ENCODE measurements at regions not wholly inside any gene's neighbourhood (a gene's known extent, or its start where the extent isn't known, plus 50 kb on each side); places are given as distances from the start of the nearest gene placed in this dataset.
"Not testable (repeated sequence)": the region's sequence is repeated elsewhere in the genome, so short reads cannot be mapped to it uniquely, and the experiment has no call there.

DNA sequence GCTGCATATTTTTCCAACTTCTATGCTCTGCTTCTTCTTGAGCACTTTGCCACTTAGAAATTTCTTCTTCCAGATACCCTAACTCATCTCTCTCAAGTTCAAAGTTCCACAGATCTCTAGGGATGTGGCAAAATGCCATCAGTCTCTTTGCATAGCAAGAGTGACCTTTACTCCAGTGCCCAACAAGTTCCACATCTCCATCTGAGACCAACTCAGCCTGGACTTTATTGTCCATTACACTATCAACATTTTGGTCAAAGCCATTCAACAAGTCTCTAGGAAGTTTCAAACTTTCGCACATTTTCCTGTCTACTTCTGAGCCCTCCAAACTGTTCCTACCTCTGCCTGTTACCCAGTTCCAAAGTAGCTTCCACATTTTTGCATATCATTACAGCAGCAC, 946.2 kb upstream of the TMEFF2 start:
- TF ChIP-seq, protein P1, sequence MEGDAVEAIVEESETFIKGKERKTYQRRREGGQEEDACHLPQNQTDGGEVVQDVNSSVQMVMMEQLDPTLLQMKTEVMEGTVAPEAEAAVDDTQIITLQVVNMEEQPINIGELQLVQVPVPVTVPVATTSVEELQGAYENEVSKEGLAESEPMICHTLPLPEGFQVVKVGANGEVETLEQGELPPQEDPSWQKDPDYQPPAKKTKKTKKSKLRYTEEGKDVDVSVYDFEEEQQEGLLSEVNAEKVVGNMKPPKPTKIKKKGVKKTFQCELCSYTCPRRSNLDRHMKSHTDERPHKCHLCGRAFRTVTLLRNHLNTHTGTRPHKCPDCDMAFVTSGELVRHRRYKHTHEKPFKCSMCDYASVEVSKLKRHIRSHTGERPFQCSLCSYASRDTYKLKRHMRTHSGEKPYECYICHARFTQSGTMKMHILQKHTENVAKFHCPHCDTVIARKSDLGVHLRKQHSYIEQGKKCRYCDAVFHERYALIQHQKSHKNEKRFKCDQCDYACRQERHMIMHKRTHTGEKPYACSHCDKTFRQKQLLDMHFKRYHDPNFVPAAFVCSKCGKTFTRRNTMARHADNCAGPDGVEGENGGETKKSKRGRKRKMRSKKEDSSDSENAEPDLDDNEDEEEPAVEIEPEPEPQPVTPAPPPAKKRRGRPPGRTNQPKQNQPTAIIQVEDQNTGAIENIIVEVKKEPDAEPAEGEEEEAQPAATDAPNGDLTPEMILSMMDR (IDR thresholded peaks at IDR 0.05): not testable (repeated sequence)
- TF ChIP-seq HDAC2 (IDR thresholded peaks at IDR 0.05); POLR2A (IDR thresholded peaks at IDR 0.05; ENCODE audit: low read length); RFX5 (IDR thresholded peaks at IDR 0.05); JUNB (IDR thresholded peaks at IDR 0.05); MAZ (IDR thresholded peaks at IDR 0.05; ENCODE audit: borderline replicate concordance, low read depth, low read length): not testable (repeated sequence)
- TF ChIP-seq, protein P2, sequence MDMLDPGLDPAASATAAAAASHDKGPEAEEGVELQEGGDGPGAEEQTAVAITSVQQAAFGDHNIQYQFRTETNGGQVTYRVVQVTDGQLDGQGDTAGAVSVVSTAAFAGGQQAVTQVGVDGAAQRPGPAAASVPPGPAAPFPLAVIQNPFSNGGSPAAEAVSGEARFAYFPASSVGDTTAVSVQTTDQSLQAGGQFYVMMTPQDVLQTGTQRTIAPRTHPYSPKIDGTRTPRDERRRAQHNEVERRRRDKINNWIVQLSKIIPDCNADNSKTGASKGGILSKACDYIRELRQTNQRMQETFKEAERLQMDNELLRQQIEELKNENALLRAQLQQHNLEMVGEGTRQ (IDR thresholded peaks at IDR 0.05): not testable (repeated sequence)
